ENCODE measurements at regions not wholly inside any gene's neighbourhood (a gene's known extent, or its start where the extent isn't known, plus 50 kb on each side); places are given as distances from the start of the nearest gene placed in this dataset.

DNA sequence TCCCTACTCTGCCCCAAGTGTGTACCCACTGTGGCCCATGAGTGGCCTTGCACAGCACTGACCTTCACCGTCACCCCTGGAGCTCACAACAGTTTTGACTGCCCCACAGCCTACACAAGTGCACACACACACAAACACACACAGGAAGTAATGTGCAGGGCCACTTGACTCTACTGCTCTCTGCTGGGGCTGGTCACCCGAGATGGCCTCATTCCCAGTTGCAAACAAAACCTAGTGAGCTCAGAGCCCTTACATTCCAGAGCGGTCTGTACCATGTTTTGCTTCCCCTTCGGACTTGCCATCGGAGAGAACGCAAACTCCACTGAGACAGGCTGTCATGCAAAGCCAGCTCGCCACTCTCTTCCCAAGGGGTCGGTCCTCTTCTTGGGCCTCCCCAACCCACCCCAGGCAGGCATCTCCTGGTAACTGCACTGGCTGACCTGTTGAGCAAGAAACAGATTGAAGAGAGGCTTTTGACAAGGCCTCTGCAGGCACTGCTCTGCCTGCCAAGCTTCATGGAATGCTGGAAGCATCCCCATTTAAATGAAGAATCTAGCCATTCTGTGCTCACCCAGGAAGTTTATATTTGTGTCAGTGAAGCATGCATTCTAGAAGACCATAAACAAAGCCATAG lies 232.0 kb upstream of the IGF1R start:
- intact Hi-C loops (cut with micrococcal nuclease): no loop called here
- CTCF ChIA-PET: no interaction called here

DNA sequence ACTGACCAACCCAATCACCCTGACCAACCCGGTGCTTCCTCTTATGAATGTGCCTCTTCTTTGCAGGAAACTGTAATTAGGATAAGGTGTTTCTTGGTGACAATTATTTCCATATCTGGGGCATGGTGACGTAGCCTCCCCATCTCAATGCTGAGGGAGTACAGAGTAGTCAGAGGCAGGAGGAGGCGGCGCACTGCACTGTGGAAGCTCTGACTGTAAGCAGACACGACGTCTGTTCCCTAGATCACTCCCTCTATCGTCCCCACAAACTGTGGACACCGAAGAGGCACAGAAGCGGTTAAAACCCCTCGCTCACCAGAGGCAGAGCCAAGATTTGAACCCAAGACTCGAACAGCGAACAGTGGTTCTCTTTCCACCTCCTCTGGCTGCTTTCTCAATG lies 231.0 kb upstream of the IGF1R start:
- Histone ChIP-seq H3K27me3 (ENCODE audit: control insufficient read depth in 2 of 2, insufficient read depth in 2 of 2, low read length in 2 of 2) (peaks cover 0 to 5% of the 10 kb centered on the region in 2 donors), H3K4me3 (ENCODE audit: low read length) (no peak overlapping the region), H3K36me3 (ENCODE audit: control insufficient read depth in 2 of 3, insufficient read depth in 3 of 3, low read length in 3 of 3) (no peaks in the 10 kb centered on the region), H3K27ac (ENCODE audit: low read depth, low read length) (no peak overlapping the region), H3K4me1 (ENCODE audit: control insufficient read depth in 2 of 2, insufficient read depth in 2 of 2, low read length in 2 of 2) (peaks cover 0 to 6% of the 10 kb centered on the region in 2 donors), H3K9me3 (ENCODE audit: control insufficient read depth in 2 of 3, low read length in 3 of 3) (no peaks in the 10 kb centered on the region)
- peaks cover 18 to 48% (median 23%) of the 10 kb centered on the region in 5 donors for H3K27me3 Mint-ChIP-seq
- ATAC-seq (no peak), DNase-seq (no peak)
- CTCF ChIA-PET: no interaction called here
- H3K4me3 Mint-ChIP-seq: no peak overlapping the region
- H3K36me3 Mint-ChIP-seq: no peaks in the 10 kb centered on the region
- no peak overlapping the region for H3K27ac Mint-ChIP-seq
- H3K4me1 Mint-ChIP-seq: peaks cover 0 to 17% (median 6%) of the 10 kb centered on the region in 7 donors
- intact Hi-C loops (cut with micrococcal nuclease): no loop called here
- POLR2A ChIA-PET: no interaction called here
- H3K9me3 Mint-ChIP-seq: peaks cover 0 to 3% (median 0%) of the 10 kb centered on the region in 11 donors

More for the DNA sequence above, 232.0 kb upstream of the IGF1R start:
- peaks cover 0 to 12% (median 6%) of the 10 kb centered on the region in 7 donors for H3K4me1 Mint-ChIP-seq
- no peak overlapping the region for H3K4me3 Mint-ChIP-seq
- Histone ChIP-seq H3K4me1 (ENCODE audit: control insufficient read depth in 2 of 2, insufficient read depth in 2 of 2, low read length in 2 of 2) (peaks cover 0 to 4% of the 10 kb centered on the region in 2 donors), H3K4me3 (ENCODE audit: low read length) (no peak overlapping the region), H3K27me3 (ENCODE audit: control insufficient read depth in 2 of 2, insufficient read depth in 2 of 2, low read length in 2 of 2) (peaks cover 0 to 5% of the 10 kb centered on the region in 2 donors), H3K36me3 (ENCODE audit: control insufficient read depth in 2 of 3, insufficient read depth in 3 of 3, low read length in 3 of 3) (no peaks in the 10 kb centered on the region), H3K27ac (ENCODE audit: low read depth, low read length) (no peak overlapping the region), H3K9me3 (ENCODE audit: control insufficient read depth in 2 of 3, low read length in 3 of 3) (no peaks in the 10 kb centered on the region)
- no peak for DNase-seq
- H3K9me3 Mint-ChIP-seq: peaks cover 0 to 4% (median 0%) of the 10 kb centered on the region in 11 donors
- ATAC-seq: no peak
- peaks cover 14 to 47% (median 21%) of the 10 kb centered on the region in 5 donors for H3K27me3 Mint-ChIP-seq
- no peaks in the 10 kb centered on the region for H3K36me3 Mint-ChIP-seq
- POLR2A ChIA-PET: no interaction called here
- H3K27ac Mint-ChIP-seq: no peak overlapping the region

DNA sequence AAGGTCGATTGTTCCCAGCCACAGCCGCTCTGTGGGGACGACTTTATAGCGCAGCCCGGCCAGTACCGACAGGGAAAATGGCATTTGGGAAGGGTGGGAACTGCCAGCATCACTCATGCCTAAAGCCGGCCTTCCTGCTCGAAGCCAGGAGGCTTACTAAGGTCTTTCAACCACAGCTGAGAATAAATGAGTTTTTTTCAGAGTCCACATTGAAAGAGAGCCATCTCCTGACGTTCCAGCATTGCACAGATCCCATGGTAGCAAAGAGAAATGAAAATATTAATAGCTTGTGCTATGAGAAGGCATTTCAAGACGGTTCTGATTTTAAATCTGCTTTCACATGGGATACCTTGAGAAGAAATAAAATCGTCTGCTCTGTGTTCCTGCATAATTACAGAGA lies 230.2 kb upstream of the IGF1R start:
- H3K9me3 ChIP-seq (ENCODE audit: control insufficient read depth in 2 of 3, low read length in 3 of 3): no peaks in the 10 kb centered on the region
- Mint-ChIP-seq H3K4me3 (no peak overlapping the region), H3K36me3 (no peaks in the 10 kb centered on the region), H3K4me1 (peaks cover 0 to 17% (median 6%) of the 10 kb centered on the region in 7 donors), H3K27me3 (peaks cover 26 to 56% (median 31%) of the 10 kb centered on the region in 5 donors), H3K27ac (no peak overlapping the region), H3K9me3 (peaks cover 0 to 3% (median 0%) of the 10 kb centered on the region in 11 donors)
- H3K36me3 ChIP-seq (ENCODE audit: control insufficient read depth in 2 of 3, insufficient read depth in 3 of 3, low read length in 3 of 3): no peaks in the 10 kb centered on the region
- H3K27ac ChIP-seq (ENCODE audit: low read depth, low read length): no peak overlapping the region
- DNase-seq: no peak
- H3K27me3 ChIP-seq (ENCODE audit: control insufficient read depth in 2 of 2, insufficient read depth in 2 of 2, low read length in 2 of 2): peaks cover 0 to 5% of the 10 kb centered on the region in 2 donors
- no peak for ATAC-seq
- H3K4me3 ChIP-seq (ENCODE audit: low read length): no peak overlapping the region
- POLR2A ChIA-PET: no interaction called here
- CTCF ChIA-PET: no interaction called here
- H3K4me1 ChIP-seq (ENCODE audit: control insufficient read depth in 2 of 2, insufficient read depth in 2 of 2, low read length in 2 of 2): peaks cover 0 to 6% of the 10 kb centered on the region in 2 donors
- intact Hi-C loops (cut with micrococcal nuclease): no loop called here

DNA sequence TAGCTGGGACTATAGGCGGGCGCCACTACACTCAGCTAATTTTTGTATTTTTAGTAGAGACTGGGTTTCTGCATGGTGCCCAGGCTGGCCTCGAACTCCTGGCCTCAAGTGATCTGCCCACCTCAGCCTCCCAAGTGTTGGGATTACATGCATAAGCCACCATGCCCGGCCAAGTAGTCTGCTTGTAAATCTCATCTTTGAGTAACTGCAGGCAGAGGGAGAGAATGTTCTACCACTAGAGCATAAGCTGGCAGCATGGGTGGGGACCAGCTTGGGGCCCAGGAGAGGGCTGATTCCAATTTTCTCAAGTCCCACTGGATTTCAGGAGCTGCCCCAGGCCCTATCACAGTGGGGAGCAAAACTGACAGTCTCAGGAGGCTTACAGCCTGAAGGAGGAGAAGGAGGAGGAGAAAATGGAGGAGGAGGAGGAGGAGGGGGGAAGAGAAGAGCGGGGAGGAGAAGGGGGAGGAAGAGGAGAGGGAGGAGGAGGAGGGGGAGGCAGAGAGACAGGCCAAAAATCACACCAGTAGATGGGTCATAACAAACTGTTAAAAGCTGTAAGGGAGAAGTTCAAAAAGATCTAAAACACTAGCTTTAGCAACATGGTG lies 229.1 kb upstream of the IGF1R start:
- H3K4me1 Mint-ChIP-seq: peaks cover 0 to 17% (median 6%) of the 10 kb centered on the region in 7 donors
- H3K27me3 ChIP-seq (ENCODE audit: control insufficient read depth in 2 of 2, insufficient read depth in 2 of 2, low read length in 2 of 2): peaks cover 0 to 5% of the 10 kb centered on the region in 2 donors
- peaks cover 0 to 3% (median 0%) of the 10 kb centered on the region in 11 donors for H3K9me3 Mint-ChIP-seq
- no peak overlapping the region for H3K4me3 ChIP-seq (ENCODE audit: low read length)
- ChIA-PET POLR2A (no interaction called here), CTCF (interaction anchor here (0.6 kb wide), 2 partner anchors 8 to 850 kb away, joined by 3 read pairs; no protein-coding TSS in a partner anchor)
- intact Hi-C loops (cut with micrococcal nuclease): no loop called here
- H3K27me3 Mint-ChIP-seq: peaks cover 31 to 64% (median 34%) of the 10 kb centered on the region in 5 donors
- DNase-seq (no peak), ATAC-seq (no peak)
- H3K36me3 ChIP-seq (ENCODE audit: control insufficient read depth in 2 of 3, insufficient read depth in 3 of 3, low read length in 3 of 3): no peaks in the 10 kb centered on the region
- H3K4me1 ChIP-seq (ENCODE audit: control insufficient read depth in 2 of 2, insufficient read depth in 2 of 2, low read length in 2 of 2): peaks cover 0 to 6% of the 10 kb centered on the region in 2 donors
- no peaks in the 10 kb centered on the region for H3K9me3 ChIP-seq (ENCODE audit: control insufficient read depth in 2 of 3, low read length in 3 of 3)
- no peak overlapping the region for H3K27ac ChIP-seq (ENCODE audit: low read depth, low read length)
- H3K27ac Mint-ChIP-seq: no peak overlapping the region
- H3K4me3 Mint-ChIP-seq: no peak overlapping the region
- H3K36me3 Mint-ChIP-seq: no peaks in the 10 kb centered on the region

DNA sequence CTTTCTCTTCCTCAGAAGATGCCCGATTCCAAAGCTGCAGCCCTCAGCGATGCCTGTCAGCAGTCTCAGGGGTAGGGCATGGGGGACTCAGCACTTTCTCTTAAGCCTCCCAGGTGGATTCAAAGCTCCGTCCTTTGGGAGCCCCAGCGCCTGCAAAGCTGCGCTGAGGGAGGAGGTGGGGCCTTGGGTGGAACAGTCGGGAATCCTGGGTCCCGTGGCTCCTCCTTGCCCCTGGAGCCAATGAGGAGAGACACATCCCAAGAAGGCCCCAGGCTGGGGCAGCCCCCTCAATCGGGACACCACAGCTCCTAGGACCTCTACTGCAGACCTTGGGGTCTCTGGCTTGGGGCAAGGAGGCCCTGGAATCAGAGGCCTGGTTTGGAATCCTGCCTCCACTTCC lies 227.5 kb upstream of the IGF1R start:
- Mint-ChIP-seq H3K4me1 (peaks cover 0 to 17% (median 6%) of the 10 kb centered on the region in 7 donors), H3K4me3 (peak overlapping the region in 7 of 10 donors; percentile 18 to 79 (median 64)), H3K27ac (no peak overlapping the region), H3K9me3 (peaks cover 0 to 3% (median 0%) of the 10 kb centered on the region in 11 donors), H3K27me3 (peaks cover 37 to 78% (median 48%) of the 10 kb centered on the region in 5 donors), H3K36me3 (no peaks in the 10 kb centered on the region)
- CTCF ChIA-PET: interaction anchor here (0.6 kb wide), 1 partner anchor 105 kb away, joined by 3 read pairs; no protein-coding TSS in a partner anchor
- DNase-seq: no peak
- POLR2A ChIA-PET: no interaction called here
- ATAC-seq: no peak
- Histone ChIP-seq H3K9me3 (ENCODE audit: control insufficient read depth in 2 of 3, low read length in 3 of 3) (no peaks in the 10 kb centered on the region), H3K4me3 (ENCODE audit: low read length) (no peak overlapping the region), H3K36me3 (ENCODE audit: control insufficient read depth in 2 of 3, insufficient read depth in 3 of 3, low read length in 3 of 3) (no peaks in the 10 kb centered on the region), H3K27me3 (ENCODE audit: control insufficient read depth in 2 of 2, insufficient read depth in 2 of 2, low read length in 2 of 2) (peaks cover 0 to 5% of the 10 kb centered on the region in 2 donors), H3K27ac (ENCODE audit: low read depth, low read length) (no peak overlapping the region), H3K4me1 (ENCODE audit: control insufficient read depth in 2 of 2, insufficient read depth in 2 of 2, low read length in 2 of 2) (peaks cover 0 to 6% of the 10 kb centered on the region in 2 donors)
- intact Hi-C loops (cut with micrococcal nuclease): loop anchor here (1.0 kb wide), 1 partner anchor 110 kb away; no protein-coding TSS in a partner anchor

DNA sequence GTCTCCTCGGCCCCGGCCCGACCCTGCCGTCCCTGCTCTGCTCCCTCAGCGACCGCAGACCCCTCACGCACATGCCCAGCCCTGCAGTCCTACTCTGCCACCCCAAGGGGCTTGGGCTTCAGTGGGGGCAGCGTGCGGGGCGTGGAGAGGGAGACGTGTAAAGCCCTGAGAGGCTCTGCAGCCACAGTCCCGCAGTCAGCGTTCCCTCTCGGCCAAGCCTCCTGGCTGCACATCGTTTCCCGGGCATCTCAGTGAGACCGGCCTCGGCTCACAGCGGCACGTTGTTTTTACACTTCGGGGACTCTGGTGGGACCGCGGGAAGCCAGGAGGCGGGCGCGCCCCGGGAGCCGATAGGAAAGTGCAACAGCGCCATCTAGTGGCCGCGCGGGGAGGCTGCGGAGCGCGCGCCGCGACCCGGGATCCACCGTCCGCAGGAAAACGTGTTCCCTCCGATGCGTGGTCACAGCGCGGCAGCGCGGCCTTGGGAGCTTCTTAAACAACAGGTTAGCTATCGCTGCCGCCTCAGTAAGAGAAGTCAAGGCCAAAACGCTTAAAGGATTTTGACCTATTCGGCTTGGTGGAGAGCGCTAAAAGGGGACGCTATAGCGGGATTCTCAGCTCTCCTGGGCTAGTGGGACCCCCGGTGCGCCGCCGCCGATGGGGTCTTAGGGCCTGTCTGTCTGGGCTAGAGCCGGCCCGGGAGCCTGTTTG lies 226.8 kb upstream of the IGF1R start:
- Mint-ChIP-seq H3K36me3 (no peaks in the 10 kb centered on the region), H3K27ac (no peak overlapping the region), H3K4me3 (peak overlapping the region in 7 of 10 donors; percentile 18 to 73 (median 55)), H3K4me1 (peaks cover 0 to 17% (median 6%) of the 10 kb centered on the region in 7 donors), H3K9me3 (peaks cover 0 to 3% (median 0%) of the 10 kb centered on the region in 11 donors), H3K27me3 (peaks cover 42 to 81% (median 52%) of the 10 kb centered on the region in 5 donors)
- ATAC-seq: peak; percentile 64
- H3K27ac ChIP-seq (ENCODE audit: low read depth, low read length): no peak overlapping the region
- no peaks in the 10 kb centered on the region for H3K9me3 ChIP-seq (ENCODE audit: control insufficient read depth in 2 of 3, low read length in 3 of 3)
- ChIA-PET CTCF (interaction anchor here (0.8 to 0.9 kb wide), 2 partner anchors 110 to 792 kb away, joined by 3 read pairs; no protein-coding TSS in a partner anchor), POLR2A (interaction anchor here (1.1 kb wide), 1 partner anchor 13 kb away, joined by 3 read pairs; no protein-coding TSS in a partner anchor)
- H3K27me3 ChIP-seq (ENCODE audit: control insufficient read depth in 2 of 2, insufficient read depth in 2 of 2, low read length in 2 of 2): peaks cover 0 to 5% of the 10 kb centered on the region in 2 donors
- H3K4me1 ChIP-seq (ENCODE audit: control insufficient read depth in 2 of 2, insufficient read depth in 2 of 2, low read length in 2 of 2): peaks cover 0 to 6% of the 10 kb centered on the region in 2 donors
- peak; percentile 17 to 77 (median 48) for DNase-seq
- no peaks in the 10 kb centered on the region for H3K36me3 ChIP-seq (ENCODE audit: control insufficient read depth in 2 of 3, insufficient read depth in 3 of 3, low read length in 3 of 3)
- intact Hi-C loops (cut with micrococcal nuclease): loop anchor here (1.0 kb wide), 1 partner anchor 110 kb away; no protein-coding TSS in a partner anchor
- no peak overlapping the region for H3K4me3 ChIP-seq (ENCODE audit: low read length)
